ENCODE measurements at regions not wholly inside any gene's neighbourhood (a gene's known extent, or its start where the extent isn't known, plus 50 kb on each side); places are given as distances from the start of the nearest gene placed in this dataset.

GRCh38 chr4:159867673-159868072 lies 764.8 kb downstream of the RAPGEF2 start:
- TF ChIP-seq CTCF (IDR thresholded peaks at IDR 0.05): no peak
- TF ChIP-seq POLR2A (IDR thresholded peaks at IDR 0.05): no peak
